ACHN (cell line): ENCODE measurements at regions not wholly inside any gene's neighbourhood (a gene's known extent, or its start where the extent isn't known, plus 50 kb on each side); places are given as distances from the start of the nearest gene placed in this dataset.
A peak's percentile ranks its signal among the peaks of the same experiment; 100 is the strongest.
"Not testable (repeated sequence)": the region's sequence is repeated elsewhere in the genome, so short reads cannot be mapped to it uniquely, and the experiment has no call there.

Source experiments
- DNase-seq: peaks from one replicate; pipeline ENCODE4 v3.0.0-alpha.2; 2015
- in situ Hi-C: cut with HindIII; loops from 2 replicates; pipeline ENCODE4 v1.10.0; 2017; ENCODE audit warnings: low sequenced_read_pairs, low pct_ligation_motif_present, low pct_unique_long_range_greater_than_20kb

DNA sequence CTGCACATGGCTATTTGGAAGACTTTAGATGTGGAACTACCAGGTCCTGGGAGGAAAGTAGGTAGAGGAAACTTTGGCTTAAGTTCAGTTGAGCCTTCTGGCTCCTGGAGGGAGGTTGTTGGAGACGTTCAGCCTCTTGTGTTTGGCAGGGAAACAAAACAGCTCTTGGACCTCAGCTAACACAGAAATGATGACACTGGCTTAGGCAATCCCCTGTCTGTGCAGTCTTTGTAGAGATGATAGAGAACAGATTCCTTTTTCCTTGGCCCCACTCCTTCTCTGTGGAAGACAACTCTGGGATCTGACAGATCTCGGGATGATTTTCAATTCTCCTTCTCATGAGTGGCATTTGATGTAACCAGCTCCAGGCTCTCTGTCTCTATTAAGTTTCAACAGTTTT lies 428.5 kb downstream of the TMEM135 start:
- DNase-seq: no peak
- in situ Hi-C loops: no loop called here

DNA sequence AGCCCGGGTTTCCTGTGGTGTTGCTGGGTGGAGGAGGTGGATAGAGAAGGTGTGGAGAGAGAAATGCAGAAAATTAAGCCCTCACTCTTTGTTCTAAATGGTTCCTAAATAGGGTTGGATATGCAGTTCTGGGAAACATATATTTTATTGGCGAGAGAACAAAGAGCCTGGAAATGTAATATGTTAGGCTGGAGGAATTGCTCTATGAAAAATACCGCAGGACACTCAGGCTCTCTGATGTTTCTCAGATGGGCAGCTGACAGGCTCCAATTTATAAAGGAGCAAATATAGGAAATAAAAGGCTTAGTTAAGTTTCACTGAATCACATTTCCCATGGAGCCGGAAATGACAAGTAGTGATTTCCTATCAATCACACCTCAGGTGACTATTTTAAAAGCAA lies 428.0 kb downstream of the TMEM135 start:
- in situ Hi-C loops: no loop called here
- DNase-seq: no peak

DNA sequence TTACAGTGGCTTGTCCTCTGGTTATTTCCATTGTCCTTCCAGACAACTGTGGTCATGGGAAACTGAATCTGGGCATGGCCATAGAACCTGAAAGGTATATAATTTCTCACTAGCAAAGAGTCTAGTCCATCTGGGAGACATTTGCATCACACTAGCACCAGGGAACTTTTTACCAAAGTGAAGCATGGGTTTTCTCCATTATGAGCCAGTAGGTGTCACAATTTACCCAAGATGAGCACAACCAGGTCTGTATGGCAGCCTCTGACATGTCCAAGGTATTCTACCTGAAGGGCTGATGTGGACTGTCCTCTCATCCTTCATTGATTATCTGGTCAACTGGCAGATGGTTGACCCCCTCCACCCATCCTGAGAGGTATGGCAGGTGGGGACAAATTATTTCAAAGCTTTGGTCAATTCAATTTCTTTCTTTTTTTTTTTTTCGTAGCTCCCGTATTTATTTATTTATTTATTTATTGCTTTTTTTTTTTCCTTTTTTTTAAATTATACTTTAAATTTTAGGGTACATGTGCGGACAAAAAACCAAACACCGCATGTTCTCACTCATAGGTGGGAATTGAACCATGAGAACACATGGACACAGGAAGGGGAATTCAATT lies 425.9 kb downstream of the TMEM135 start:
- DNase-seq: peak; percentile 38
- in situ Hi-C loops: no loop called here

DNA sequence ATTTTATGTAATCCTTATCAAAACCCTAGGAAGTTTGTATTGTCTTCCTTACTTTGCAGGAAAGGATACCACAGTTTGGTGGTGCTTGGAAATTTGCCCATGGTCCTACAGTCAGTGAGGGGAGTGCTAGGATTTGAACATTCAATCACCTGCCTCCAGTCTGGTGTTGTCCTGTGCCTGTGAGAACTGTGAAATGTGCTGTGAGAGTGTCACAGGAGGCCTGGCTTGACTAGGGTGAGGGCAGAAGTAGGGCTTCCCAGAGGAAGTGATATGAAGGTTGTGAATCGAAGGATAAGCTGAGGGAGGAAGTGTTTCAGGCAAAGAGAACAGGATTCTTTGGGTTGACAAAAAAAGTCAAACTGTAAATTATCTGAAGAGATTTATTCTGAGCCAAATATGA lies 424.4 kb downstream of the TMEM135 start:
- DNase-seq: no peak
- in situ Hi-C loops: no loop called here

DNA sequence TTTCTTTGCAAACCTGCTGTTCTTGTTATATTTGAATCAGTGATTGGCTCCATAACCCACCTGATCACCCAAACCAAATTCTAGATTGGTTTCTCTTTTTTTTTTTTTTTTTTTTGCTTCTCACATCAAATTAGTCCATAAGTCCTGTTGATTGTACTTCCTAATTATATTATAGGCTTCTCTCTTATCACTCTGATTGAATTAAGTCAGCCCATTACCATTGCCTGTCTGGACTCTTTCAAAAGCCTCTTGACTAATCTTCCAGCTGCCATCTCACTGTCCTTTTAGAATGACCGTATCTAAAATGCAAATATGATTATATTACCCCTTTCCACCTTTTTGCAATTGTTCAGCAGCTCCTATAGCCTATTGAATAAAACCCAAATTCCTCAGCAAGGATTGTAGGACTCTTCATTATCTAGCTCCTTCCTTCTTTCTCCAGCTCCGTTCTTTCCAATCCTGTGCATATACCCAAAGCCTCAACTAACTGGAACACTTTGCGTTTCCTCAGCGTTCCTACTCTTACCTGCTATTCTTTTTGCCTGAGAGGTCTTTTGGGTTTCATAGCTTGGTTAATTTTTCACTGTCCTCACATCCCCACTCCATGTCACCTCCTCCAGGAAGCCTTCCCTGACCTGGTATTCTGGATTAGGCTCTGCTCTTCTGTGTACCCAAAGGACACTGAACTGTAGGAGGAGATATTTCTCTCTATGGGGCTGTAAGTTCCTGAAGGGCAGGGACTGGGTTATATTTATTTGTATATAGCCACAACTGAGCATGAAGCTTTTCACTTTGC lies 423.3 kb downstream of the TMEM135 start:
- DNase-seq: no peak
- in situ Hi-C loops: no loop called here

DNA sequence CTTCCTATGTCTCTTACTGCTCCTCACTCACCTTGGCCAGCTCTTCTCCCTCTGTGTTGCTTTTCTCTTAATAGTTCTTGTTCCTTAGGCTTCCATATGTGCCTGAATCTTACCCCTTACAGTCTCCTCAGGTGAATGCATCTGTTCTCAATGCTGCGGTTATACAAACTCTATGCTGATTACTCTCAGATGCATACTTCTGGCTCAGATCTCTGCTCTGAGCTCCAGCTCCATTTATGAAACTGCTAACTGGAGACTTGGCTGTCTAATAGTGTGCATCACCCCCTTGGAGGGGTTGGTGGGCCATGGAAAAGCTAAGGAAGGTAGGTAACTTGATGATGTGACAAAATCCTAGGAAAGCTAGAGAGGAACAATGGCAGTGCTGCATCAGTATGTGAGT lies 422.5 kb downstream of the TMEM135 start:
- in situ Hi-C loops: no loop called here
- DNase-seq: no peak

DNA sequence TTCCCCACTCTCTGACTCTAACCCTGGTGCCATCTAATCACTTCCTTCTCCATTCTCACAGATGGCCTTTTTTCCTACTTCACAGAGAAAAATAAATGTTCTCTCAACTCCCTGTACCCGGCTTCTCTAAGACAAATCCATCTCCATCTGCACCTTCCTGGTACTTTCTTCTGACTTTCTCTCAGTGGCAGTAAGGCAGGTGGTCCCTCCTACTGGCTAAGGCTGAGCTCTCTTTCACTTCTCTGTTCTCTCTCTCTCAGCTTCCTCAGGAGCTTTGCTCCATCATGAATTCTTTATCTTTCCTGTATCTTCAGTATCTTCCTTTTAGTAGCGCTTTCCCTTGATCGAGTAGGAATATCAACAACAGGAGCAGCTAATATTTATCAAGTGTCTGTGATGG lies 421.6 kb downstream of the TMEM135 start:
- in situ Hi-C loops: no loop called here
- no peak for DNase-seq

DNA sequence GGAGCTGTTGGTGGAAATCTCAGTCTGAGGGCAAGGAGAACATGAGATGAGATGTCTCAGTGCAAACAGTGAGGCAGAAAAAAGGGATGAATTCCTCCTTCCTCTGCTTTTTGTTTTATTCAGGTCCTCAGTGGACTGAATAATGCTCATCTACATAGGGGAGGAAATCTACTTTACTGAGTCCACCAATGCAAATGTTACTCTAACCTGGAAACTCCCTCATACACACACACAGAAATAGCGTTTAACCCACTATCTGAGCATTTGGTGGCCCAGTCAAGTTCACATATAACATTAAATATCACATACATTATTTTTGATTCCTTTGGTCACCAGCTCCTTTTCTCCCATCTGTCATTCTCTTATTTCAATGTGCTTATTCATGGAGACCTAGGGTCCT lies 418.8 kb downstream of the TMEM135 start:
- in situ Hi-C loops: no loop called here
- no peak for DNase-seq

DNA sequence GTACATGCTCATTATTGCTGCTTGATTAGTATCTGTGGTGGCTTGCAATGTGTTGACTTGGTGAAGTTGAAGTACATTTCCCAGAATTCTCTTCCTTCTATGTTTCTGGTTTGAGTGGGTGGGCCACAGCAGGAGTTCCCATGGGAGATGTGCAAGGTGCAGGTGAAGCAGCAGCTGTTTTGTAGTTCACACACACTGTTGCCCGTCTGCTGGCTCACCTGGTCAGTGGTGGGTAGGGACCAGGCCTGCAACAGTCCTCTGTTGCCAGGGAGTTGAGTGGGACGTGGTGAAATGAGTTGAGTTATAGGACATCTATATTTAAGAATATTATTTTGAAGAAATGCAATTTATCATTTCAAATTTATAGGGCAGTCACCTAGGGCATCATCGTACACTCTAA lies 417.4 kb downstream of the TMEM135 start:
- no peak for DNase-seq
- in situ Hi-C loops: no loop called here

DNA sequence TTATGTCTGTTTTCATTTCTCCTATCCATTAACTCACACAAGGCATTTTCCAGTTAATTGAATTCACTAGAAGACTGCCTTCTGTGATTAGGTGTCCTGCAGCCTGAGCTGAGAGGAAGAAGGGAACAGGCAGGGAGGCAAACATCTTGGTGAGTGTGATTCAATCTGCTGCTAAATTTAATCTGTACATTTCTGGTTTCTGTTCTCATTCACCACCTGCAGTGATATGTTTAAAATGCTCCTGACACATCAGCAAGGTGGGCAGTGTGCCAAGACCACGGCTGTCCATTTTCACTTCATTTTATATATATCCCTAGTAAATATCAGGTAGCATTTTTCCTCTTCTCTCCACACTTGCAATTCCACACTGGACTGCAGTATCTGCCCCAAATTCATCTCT lies 416.5 kb downstream of the TMEM135 start:
- no peak for DNase-seq
- in situ Hi-C loops: no loop called here

DNA sequence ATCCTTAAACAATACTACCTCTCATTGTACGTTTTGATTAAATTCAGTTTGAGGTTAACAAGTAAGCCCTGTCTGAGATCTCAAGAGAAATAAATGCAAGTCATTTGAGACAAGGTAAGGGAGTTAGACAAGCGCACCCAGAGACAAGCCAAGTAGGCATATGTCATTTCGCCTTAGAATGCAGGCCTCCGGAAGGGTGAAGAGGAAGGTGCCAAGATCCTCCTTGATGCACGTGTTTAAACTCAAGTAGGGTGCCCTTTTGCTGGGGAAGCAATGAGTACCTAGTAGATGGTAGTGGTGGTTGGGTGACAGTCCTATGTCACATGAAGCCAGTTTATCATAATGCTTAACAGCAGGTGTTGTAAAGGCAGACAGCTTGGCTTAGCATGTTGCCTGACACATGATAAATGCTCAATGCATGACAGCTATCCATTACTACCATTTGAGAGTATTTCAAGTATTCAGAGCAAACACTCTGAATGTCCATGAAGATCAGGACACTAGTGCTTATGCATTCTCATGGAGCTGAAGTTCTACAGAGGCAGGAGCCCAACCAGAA lies 415.9 kb downstream of the TMEM135 start:
- no peak for DNase-seq
- in situ Hi-C loops: no loop called here

DNA sequence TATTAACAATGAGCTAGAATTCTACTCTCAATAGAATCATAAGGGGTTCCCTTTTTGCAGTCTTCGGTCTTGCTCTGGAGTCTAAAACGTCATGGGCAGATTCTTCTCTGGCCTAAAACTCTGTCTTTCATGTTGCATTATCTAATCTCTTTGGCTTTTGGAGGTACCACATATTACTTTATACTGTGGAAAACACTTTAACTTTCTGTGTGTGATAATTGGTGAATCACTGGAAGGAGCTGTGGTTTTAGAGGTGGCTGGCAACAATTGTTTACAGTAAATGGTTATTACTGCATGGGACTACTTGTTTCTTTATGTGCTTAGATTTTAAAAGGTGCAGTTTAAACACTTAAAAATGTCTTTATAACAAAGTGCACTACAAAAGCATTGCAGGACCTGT lies 414.3 kb downstream of the TMEM135 start:
- in situ Hi-C loops: not testable (repeated sequence)

DNA sequence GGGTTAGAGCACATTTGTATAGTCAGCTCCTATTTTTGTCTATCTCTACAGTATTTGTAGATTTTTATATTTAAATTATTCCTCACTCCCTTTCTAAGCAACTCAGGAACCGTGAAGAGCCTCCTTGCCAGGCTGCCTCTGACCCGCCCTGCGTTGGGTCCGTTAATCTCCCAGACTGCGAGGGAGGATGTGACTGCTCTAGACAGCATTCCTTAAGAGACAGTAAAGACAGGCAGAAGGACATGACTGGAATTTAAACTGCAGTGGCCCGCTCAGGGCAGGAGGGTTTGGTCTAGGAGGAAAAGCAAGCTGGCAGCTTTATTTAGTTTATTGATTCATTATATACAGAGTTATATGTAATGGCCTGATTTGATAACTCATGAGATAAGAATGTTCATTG lies 413.7 kb downstream of the TMEM135 start:
- in situ Hi-C loops: no loop called here
- no peak for DNase-seq

More for the DNA sequence above, 414.3 kb downstream of the TMEM135 start:
- not testable (repeated sequence) for DNase-seq

DNA sequence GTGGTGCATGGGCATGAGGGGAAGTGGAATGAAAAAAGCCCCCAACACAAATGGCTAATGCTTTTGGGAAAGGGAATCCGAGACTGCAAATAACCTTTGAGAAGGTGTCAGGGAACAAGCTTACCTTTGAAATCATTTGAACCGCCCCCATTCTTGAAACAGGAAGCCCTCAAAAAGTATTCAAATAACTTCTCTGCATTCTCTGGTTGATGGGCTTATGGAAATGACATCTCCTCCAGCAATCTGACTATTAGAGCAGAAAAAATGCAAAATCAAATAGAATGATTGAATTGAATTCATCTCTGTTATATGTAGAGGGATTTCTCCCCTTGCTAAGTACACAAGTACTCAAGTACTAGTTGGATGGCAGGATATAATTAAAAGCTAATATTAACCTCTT lies 409.9 kb downstream of the TMEM135 start:
- no peak for DNase-seq
- in situ Hi-C loops: no loop called here

DNA sequence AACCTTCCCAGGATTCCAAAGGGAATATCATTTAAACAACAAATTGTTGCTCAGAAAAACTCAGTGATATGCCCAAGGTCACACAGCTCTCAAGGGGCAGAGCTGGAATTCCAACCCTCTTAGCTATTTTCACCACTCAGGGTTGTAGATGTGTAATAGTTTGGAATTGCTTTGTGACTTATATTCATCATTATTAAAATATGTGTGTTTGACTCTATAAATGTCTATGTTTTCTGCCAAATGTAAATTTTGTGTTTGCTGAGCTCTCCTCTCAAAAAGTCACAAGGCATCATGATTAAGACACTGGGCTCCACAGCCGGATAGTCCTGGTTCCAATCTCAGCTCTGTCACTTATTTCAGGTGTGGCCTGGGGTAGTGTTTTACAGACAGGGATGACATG lies 407.3 kb downstream of the TMEM135 start:
- DNase-seq: no peak
- in situ Hi-C loops: no loop called here

DNA sequence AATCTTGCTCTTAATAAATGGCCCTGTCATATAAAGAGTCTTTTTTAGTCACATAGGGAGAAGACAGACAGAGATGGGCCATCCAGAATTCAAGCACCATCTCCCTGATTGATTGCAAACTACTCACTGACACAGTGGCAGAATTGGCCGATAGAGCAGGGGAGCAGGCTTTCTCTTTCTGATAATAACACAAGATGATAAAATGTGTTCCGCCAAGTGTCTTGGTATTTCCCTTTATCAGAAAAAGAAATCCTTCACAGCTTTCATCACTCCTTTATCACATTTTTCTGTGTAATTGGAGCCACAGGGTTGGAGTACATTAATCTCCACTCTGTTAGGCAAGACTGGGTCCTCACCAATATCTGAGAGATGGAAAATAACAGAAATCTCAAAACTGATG lies 406.0 kb downstream of the TMEM135 start:
- no peak for DNase-seq
- in situ Hi-C loops: no loop called here

DNA sequence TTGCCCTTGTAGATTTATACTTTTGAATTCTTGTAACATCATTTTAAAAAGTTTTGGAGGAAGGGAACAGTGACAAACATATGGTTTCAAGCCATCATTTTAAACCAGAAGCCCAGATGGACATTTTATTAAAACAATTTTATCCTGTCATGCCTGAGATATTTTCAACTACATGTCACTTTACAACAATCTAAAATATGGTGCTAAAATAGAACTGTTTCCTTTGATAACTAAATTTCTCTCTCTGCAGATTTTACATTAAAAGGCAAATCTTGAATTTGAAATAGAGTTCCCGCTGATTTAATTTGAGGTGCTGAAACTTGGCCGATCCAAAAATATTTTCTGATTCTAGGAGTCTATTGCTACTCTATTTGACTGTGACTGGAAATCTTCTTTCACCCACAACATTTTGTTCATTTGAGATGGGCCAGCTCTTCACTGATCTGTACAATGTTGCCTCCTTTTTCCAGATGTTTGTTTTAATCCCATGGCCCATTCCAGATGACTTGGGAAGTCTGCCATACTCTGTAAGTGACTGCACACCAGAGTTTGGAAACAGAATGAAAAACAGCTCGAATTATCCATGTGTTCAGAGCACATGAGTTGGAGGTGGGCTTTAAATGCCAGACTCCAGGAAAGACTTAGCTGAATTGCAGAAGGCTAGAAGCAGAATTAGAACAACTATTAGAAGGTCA lies 402.5 kb downstream of the TMEM135 start:
- no peak for DNase-seq
- in situ Hi-C loops: no loop called here

DNA sequence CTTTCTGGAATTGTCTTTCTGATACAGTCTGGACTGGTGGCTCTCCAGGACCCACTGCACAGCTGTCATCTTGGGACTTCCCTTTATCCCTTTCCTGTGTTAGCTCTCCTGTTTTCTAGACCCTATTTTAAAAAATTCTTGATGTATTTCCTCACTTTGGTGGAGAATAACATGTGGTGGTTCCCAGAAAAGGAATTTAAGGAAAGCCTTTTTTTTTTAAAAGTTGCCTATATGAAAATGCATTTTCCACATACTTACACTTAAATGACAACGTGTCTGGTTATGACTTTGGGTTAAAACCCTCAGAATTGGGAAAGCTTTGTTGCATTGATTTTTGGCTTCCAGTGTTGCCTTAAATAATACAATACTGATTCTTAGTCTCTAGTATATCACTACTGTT lies 400.7 kb downstream of the TMEM135 start:
- in situ Hi-C loops: no loop called here
- DNase-seq: no peak

DNA sequence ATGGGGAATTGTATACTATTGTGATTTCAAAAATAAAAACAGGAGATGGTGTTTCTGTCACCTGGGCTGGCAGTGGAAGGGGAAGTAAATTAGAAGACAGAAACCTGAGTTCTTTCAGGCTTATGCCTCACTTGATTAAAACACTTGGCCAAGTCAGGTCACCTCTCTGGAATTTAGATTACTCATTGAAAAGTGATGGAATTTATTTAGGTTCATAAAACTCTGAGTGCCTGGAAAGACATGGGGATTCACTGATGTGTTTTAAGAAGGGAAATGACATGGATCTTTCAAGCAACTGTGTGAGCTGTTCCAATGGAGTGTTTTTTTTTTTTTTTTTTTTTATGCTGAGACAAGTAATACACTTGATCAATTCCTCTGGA lies 400.1 kb downstream of the TMEM135 start:
- DNase-seq: peak; percentile 80
- in situ Hi-C loops: no loop called here
